Lower lobe of right lung (tissue), 2 donors: ENCODE measurements at regions not wholly inside any gene's neighbourhood (a gene's known extent, or its start where the extent isn't known, plus 50 kb on each side); places are given as distances from the start of the nearest gene placed in this dataset.

Source experiments
- ATAC-seq, 2 donors: fragments of 200-7000 bp; cut with Tn5 transposase; one replicate each; pipeline ENCODE4 v1.9.1; 2020 to 2022; ENCODE audit warnings: mild to moderate bottlenecking in 2 of 2, moderate library complexity in 2 of 2
- DNase-seq: peaks from one replicate; pipeline ENCODE4 v3.0.0-alpha.2; 2020
- H3K27ac ChIP-seq: fragments of 200-600 bp; one replicate; pipeline ENCODE4 v1.8.0; 2022
- H3K27me3 ChIP-seq: fragments of 200-600 bp; one replicate; pipeline ENCODE4 v1.8.0; 2022; ENCODE audit warnings: low read depth
- H3K36me3 ChIP-seq: fragments of 200-600 bp; one replicate; pipeline ENCODE4 v1.8.0; 2022; ENCODE audit warnings: mild to moderate bottlenecking
- H3K4me1 ChIP-seq: fragments of 200-600 bp; one replicate; pipeline ENCODE4 v1.8.0; 2022
- H3K4me3 ChIP-seq: fragments of 200-600 bp; one replicate; pipeline ENCODE4 v1.8.0; 2022; ENCODE audit warnings: mild to moderate bottlenecking
- H3K9me3 ChIP-seq: fragments of 200-600 bp; one replicate; pipeline ENCODE4 v1.8.0; 2022
- intact Hi-C: fragments of 100-400 bp; cut with DNase I; formaldehyde crosslinking; loops from one replicate; pipeline ENCODE4 v1.11.0; 2022
- TF ChIP-seq, protein P1 (sequence below): fragments of 200-600 bp; IDR thresholded peaks from one replicate; pipeline ENCODE4 v1.8.0; 2022; ENCODE audit warnings: antibody characterized with exemption, mild to moderate bottlenecking
- donor health status: DM: no; HTN: yes; CAD: no; lungs with severe emphysema.

- intact Hi-C loops = no loop called here
- TF ChIP-seq, protein P1, sequence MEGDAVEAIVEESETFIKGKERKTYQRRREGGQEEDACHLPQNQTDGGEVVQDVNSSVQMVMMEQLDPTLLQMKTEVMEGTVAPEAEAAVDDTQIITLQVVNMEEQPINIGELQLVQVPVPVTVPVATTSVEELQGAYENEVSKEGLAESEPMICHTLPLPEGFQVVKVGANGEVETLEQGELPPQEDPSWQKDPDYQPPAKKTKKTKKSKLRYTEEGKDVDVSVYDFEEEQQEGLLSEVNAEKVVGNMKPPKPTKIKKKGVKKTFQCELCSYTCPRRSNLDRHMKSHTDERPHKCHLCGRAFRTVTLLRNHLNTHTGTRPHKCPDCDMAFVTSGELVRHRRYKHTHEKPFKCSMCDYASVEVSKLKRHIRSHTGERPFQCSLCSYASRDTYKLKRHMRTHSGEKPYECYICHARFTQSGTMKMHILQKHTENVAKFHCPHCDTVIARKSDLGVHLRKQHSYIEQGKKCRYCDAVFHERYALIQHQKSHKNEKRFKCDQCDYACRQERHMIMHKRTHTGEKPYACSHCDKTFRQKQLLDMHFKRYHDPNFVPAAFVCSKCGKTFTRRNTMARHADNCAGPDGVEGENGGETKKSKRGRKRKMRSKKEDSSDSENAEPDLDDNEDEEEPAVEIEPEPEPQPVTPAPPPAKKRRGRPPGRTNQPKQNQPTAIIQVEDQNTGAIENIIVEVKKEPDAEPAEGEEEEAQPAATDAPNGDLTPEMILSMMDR = no peak
- H3K27me3 ChIP-seq = no peaks in the 10 kb centered on the region
- H3K4me1 ChIP-seq = no peaks in the 10 kb centered on the region
- H3K36me3 ChIP-seq = no peaks in the 10 kb centered on the region
- ATAC-seq (no peak), DNase-seq (no peak)
- H3K27ac ChIP-seq = no peak overlapping the region
- H3K9me3 ChIP-seq = no peaks in the 10 kb centered on the region
- no peak overlapping the region for H3K4me3 ChIP-seq
Observed at GRCh38 chr15:85274315-85275050, 105.9 kb upstream of the AKAP13 start.

- TF ChIP-seq, protein P1 = no peak
- Histone ChIP-seq H3K9me3 (no peaks in the 10 kb centered on the region), H3K36me3 (no peaks in the 10 kb centered on the region), H3K4me3 (no peak overlapping the region), H3K27me3 (no peaks in the 10 kb centered on the region), H3K4me1 (no peaks in the 10 kb centered on the region), H3K27ac (no peak overlapping the region)
- no peak for DNase-seq
- no peak for ATAC-seq
- intact Hi-C loops = no loop called here
Observed at GRCh38 chr15:85276508-85276907, 103.9 kb upstream of the AKAP13 start.

DNA sequence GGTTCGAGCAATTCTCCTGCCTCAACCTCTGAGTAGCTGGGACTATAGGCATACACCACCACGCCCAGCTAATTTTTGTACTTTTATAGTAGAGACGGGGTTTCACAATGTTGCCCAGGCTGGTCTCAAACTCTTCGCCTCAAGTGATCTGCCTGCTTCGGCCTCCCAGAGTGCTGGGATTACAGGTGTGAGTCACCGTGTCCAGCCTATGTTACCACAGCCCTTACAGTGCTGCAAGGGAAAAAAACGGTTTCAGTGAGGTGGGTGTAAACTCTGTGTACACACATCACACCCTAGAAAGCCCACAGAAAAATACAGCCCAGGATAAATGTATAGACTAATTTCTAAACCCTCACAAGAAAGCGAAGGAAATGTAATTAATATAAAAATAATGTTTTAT lies 103.5 kb upstream of the AKAP13 start:
- TF ChIP-seq, protein P1 = no peak
- H3K4me1 ChIP-seq = no peaks in the 10 kb centered on the region
- H3K27ac ChIP-seq = no peak overlapping the region
- H3K27me3 ChIP-seq = no peaks in the 10 kb centered on the region
- H3K4me3 ChIP-seq = no peak overlapping the region
- ATAC-seq = no peak
- no peaks in the 10 kb centered on the region for H3K36me3 ChIP-seq
- no peaks in the 10 kb centered on the region for H3K9me3 ChIP-seq
- DNase-seq = no peak
- intact Hi-C loops = no loop called here

DNA sequence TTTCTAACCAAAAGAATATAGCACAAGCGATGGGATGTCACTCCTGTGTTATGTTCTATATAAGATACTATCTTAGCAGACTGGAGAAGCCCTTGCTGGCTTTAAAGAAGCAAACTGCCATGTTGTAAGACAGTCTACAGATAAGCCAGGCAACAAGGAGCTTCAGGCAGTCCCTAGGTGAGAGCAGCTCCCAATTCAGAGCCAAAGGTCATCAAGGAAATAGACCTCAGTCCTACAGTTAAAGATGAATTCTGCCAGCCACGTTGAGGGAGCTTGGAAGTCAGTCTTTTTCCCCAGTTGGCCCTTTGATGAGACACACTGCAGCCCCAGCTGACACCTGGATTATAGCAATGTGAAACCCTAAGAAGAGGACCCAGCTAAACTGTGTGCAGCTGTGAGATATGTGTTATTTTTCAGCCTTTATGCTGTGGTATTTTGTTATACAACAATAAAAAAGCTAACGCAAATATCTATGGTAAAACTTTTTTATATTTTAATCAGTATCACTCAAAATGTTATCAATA lies 102.5 kb upstream of the AKAP13 start:
- DNase-seq (no peak), ATAC-seq (no peak)
- no peaks in the 10 kb centered on the region for H3K27me3 ChIP-seq
- no peak overlapping the region for H3K4me3 ChIP-seq
- intact Hi-C loops = no loop called here
- TF ChIP-seq, protein P1 = no peak
- H3K4me1 ChIP-seq = no peaks in the 10 kb centered on the region
- no peaks in the 10 kb centered on the region for H3K9me3 ChIP-seq
- H3K36me3 ChIP-seq = no peaks in the 10 kb centered on the region
- H3K27ac ChIP-seq = no peak overlapping the region

GRCh38 chr15:85280203-85280602 lies 100.2 kb upstream of the AKAP13 start:
- ATAC-seq (no peak), DNase-seq (no peak)
- intact Hi-C loops = no loop called here
- Histone ChIP-seq H3K4me1 (no peaks in the 10 kb centered on the region), H3K9me3 (no peaks in the 10 kb centered on the region), H3K36me3 (no peaks in the 10 kb centered on the region), H3K27me3 (no peaks in the 10 kb centered on the region), H3K27ac (no peak overlapping the region), H3K4me3 (no peak overlapping the region)
- TF ChIP-seq, protein P1 = no peak
